CD14-positive monocyte (primary cell): ENCODE measurements at regions not wholly inside any gene's neighbourhood (a gene's known extent, or its start where the extent isn't known, plus 50 kb on each side); places are given as distances from the start of the nearest gene placed in this dataset.

Experiments
- DNase-seq, 3 donors: peaks; one replicate each; pipeline ENCODE4 v3.0.0-alpha.2; 2011 to 2022
- H2AFZ ChIP-seq: 2 replicates; pipeline ENCODE4 v1.6.0; 2012; ENCODE audit warnings: mild to moderate bottlenecking, low read depth, low read length, inconsistent platforms; ENCODE audit not compliant: insufficient read depth, poor library complexity, severe bottlenecking
- H3K27ac ChIP-seq, 2 donors: 1 replicate in 1 of 2; 2 replicates in 1 of 2; pipeline ENCODE4 v1.5.1; 2012 to 2013; ENCODE audit warnings: low read length in 2 of 2, control low read depth in 1 of 2, inconsistent platforms in 1 of 2, low read depth in 1 of 2, mild to moderate bottlenecking in 1 of 2
- H3K27me3 ChIP-seq, 2 donors: one replicate each; pipeline versions ENCODE4 v1.6.0 to v1.6.1; 2011 to 2013; ENCODE audit warnings: low read length in 2 of 2; ENCODE audit not compliant: control insufficient read depth in 2 of 2, insufficient read depth in 2 of 2
- H3K36me3 ChIP-seq, 2 donors: replicated peaks in 1 of 2; 1 replicate in 1 of 2; 2 replicates in 1 of 2; pipeline versions ENCODE4 v1.5.1 to v1.6.1; 2012 to 2013; ENCODE audit warnings: low read length in 2 of 2, control low read depth in 1 of 2, inconsistent platforms in 1 of 2, mild to moderate bottlenecking in 1 of 2; ENCODE audit not compliant: insufficient read depth in 2 of 2, control insufficient read depth in 1 of 2
- H3K4me1 ChIP-seq, 2 donors: 1 replicate in 1 of 2; 2 replicates in 1 of 2; pipeline versions ENCODE4 v1.5.1 to v1.6.1; 2012 to 2013; ENCODE audit warnings: low read length in 2 of 2, control low read depth in 1 of 2, inconsistent platforms in 1 of 2, mild to moderate bottlenecking in 1 of 2, moderate library complexity in 1 of 2; ENCODE audit not compliant: insufficient read depth in 2 of 2, control insufficient read depth in 1 of 2
- H3K4me2 ChIP-seq: replicated peaks from 2 replicates; pipeline ENCODE3; 2012; ENCODE audit warnings: low read length, moderate library complexity, mild to moderate bottlenecking; ENCODE audit not compliant: poor library complexity, severe bottlenecking; ENCODE audit errors: extremely low read depth
- H3K4me3 ChIP-seq, 3 experiments: fragments of 200-600 bp in 1 of 3; sonication (generic) in 1 of 3; replicated peaks in 1 of 3; 1 replicate in 2 of 3; 2 replicates in 1 of 3; pipeline ENCODE4 v1.5.1; 2011 to 2013; ENCODE audit warnings: low read length in 3 of 3, mild to moderate bottlenecking in 3 of 3, control low read depth in 2 of 3, low read depth in 2 of 3, inconsistent platforms in 1 of 3, moderate library complexity in 1 of 3
- H3K79me2 ChIP-seq: 2 replicates; pipeline ENCODE4 v1.6.0; 2012; ENCODE audit warnings: mild to moderate bottlenecking, control low read depth, inconsistent platforms, low read length, moderate library complexity; ENCODE audit not compliant: insufficient read depth
- H3K9ac ChIP-seq: 2 replicates; pipeline ENCODE4 v1.6.0; 2017; ENCODE audit warnings: low read length, mild to moderate bottlenecking; ENCODE audit not compliant: insufficient read depth, poor library complexity, severe bottlenecking
- H3K9me3 ChIP-seq, 2 donors: replicated peaks in 1 of 2; 1 replicate in 1 of 2; 2 replicates in 1 of 2; pipeline versions ENCODE4 v1.5.1 to v1.6.1; 2012 to 2013; ENCODE audit warnings: low read length in 2 of 2, control low read depth in 1 of 2; ENCODE audit not compliant: control insufficient read depth in 1 of 2, insufficient read depth in 1 of 2
- H4K20me1 ChIP-seq: 2 replicates; pipeline ENCODE4 v1.6.0; 2012; ENCODE audit warnings: mild to moderate bottlenecking, low read length, control low read depth, moderate library complexity; ENCODE audit not compliant: insufficient read depth
- H3K27ac Mint-ChIP-seq, 7 donors: one replicate each; pipeline ENCODE4 v1.8.0; 2020; ENCODE audit warnings: mild to moderate bottlenecking in 7 of 7, mixed read lengths in 7 of 7, moderate library complexity in 6 of 7, inconsistent platforms in 2 of 7
- H3K27me3 Mint-ChIP-seq, 3 donors: one replicate each; pipeline ENCODE4 v1.8.0; 2021 to 2022; ENCODE audit warnings: low read depth in 3 of 3, mild to moderate bottlenecking in 3 of 3, mixed read lengths in 3 of 3, moderate library complexity in 3 of 3, inconsistent platforms in 1 of 3
- H3K36me3 Mint-ChIP-seq, 2 donors: one replicate each; pipeline ENCODE4 v1.8.0; 2020; ENCODE audit warnings: mixed read lengths in 2 of 2, inconsistent platforms in 1 of 2, mild to moderate bottlenecking in 1 of 2
- H3K4me1 Mint-ChIP-seq: one replicate; pipeline ENCODE4 v1.8.0; 2020; ENCODE audit warnings: mild to moderate bottlenecking, mixed read lengths
- H3K4me3 Mint-ChIP-seq, 2 donors: one replicate each; pipeline ENCODE4 v1.8.0; 2020; ENCODE audit warnings: mild to moderate bottlenecking in 2 of 2, mixed read lengths in 2 of 2, moderate library complexity in 1 of 2
- H3K9me3 Mint-ChIP-seq, 7 donors: one replicate each; pipeline ENCODE4 v1.8.0; 2020 to 2022; ENCODE audit warnings: mixed read lengths in 7 of 7, mild to moderate bottlenecking in 6 of 7, moderate library complexity in 6 of 7, inconsistent platforms in 2 of 7
- CTCF ChIP-seq: fragments of 200-600 bp; IDR thresholded peaks from one replicate; pipeline ENCODE4 v1.8.0; 2022; ENCODE audit warnings: antibody characterized with exemption, mild to moderate bottlenecking
- WGBS: methylation state at CpG from one replicate; pipeline ENCODE4 v1.1.5; 2013; ENCODE audit warnings: missing lambda C conversion rate; ENCODE audit not compliant: insufficient coverage; 5-methylcytosine and 5-hydroxymethylcytosine counted together
- intact Hi-C, 2 donors: fragments of 100-400 bp; cut with micrococcal nuclease; formaldehyde crosslinking; loops; one replicate each; pipeline versions ENCODE4 v1.15.0 to v1.15.1; 2023

GRCh38 chr3:535566-536416 lies 339.2 kb downstream of the CHL1 start:
- H3K79me2 ChIP-seq: no peaks in the 10 kb centered on the region
- H3K4me3 ChIP-seq: peak overlapping the region in 1 of 3 experiments; percentile 11
- no peak overlapping the region for H3K27ac ChIP-seq
- no peak for DNase-seq
- H4K20me1 ChIP-seq: no peaks in the 10 kb centered on the region
- 37% methylated on average over 47 of the region's 51 CpGs for WGBS
- H3K36me3 ChIP-seq: no peaks in the 10 kb centered on the region
- TF ChIP-seq CTCF: no peak
- no peak overlapping the region for H3K9ac ChIP-seq
- H3K4me1 Mint-ChIP-seq: no peaks in the 10 kb centered on the region
- peaks cover 8 to 14% of the 10 kb centered on the region in 2 donors for H3K9me3 ChIP-seq
- no peak overlapping the region for H2AFZ ChIP-seq
- no peaks in the 10 kb centered on the region for H3K4me1 ChIP-seq
- H3K27me3 ChIP-seq: no peaks in the 10 kb centered on the region
- H3K27me3 Mint-ChIP-seq: no peaks in the 10 kb centered on the region
- peaks cover 0 to 16% (median 11%) of the 10 kb centered on the region in 7 donors for H3K9me3 Mint-ChIP-seq
- H3K4me3 Mint-ChIP-seq: peak overlapping the region in 1 of 2 donors; percentile 58
- intact Hi-C loops: no loop called here
- no peak overlapping the region for H3K4me2 ChIP-seq
- no peak overlapping the region for H3K27ac Mint-ChIP-seq
- no peaks in the 10 kb centered on the region for H3K36me3 Mint-ChIP-seq

GRCh38 chr3:536417-536813 lies 339.9 kb downstream of the CHL1 start:
- H3K4me3 ChIP-seq: peak overlapping the region in 1 of 3 experiments; percentile 11
- Mint-ChIP-seq H3K9me3 (peaks cover 0 to 16% (median 11%) of the 10 kb centered on the region in 7 donors), H3K27ac (no peak overlapping the region), H3K27me3 (no peaks in the 10 kb centered on the region), H3K4me1 (no peaks in the 10 kb centered on the region), H3K4me3 (peak overlapping the region in 1 of 2 donors; percentile 58), H3K36me3 (no peaks in the 10 kb centered on the region)
- peaks cover 8 to 16% of the 10 kb centered on the region in 2 donors for H3K9me3 ChIP-seq
- H3K9ac ChIP-seq: no peak overlapping the region
- H3K27me3 ChIP-seq: no peaks in the 10 kb centered on the region
- H3K79me2 ChIP-seq: no peaks in the 10 kb centered on the region
- no peak overlapping the region for H2AFZ ChIP-seq
- intact Hi-C loops: no loop called here
- no peak for TF ChIP-seq CTCF
- no peaks in the 10 kb centered on the region for H3K36me3 ChIP-seq
- H4K20me1 ChIP-seq: no peaks in the 10 kb centered on the region
- no peak overlapping the region for H3K27ac ChIP-seq
- H3K4me2 ChIP-seq: no peak overlapping the region
- 67% methylated on average over 1 of the region's 6 CpGs for WGBS
- no peak for DNase-seq
- no peaks in the 10 kb centered on the region for H3K4me1 ChIP-seq
